ENCODE measurements at regions not wholly inside any gene's neighbourhood (a gene's known extent, or its start where the extent isn't known, plus 50 kb on each side); places are given as distances from the start of the nearest gene placed in this dataset.

DNA sequence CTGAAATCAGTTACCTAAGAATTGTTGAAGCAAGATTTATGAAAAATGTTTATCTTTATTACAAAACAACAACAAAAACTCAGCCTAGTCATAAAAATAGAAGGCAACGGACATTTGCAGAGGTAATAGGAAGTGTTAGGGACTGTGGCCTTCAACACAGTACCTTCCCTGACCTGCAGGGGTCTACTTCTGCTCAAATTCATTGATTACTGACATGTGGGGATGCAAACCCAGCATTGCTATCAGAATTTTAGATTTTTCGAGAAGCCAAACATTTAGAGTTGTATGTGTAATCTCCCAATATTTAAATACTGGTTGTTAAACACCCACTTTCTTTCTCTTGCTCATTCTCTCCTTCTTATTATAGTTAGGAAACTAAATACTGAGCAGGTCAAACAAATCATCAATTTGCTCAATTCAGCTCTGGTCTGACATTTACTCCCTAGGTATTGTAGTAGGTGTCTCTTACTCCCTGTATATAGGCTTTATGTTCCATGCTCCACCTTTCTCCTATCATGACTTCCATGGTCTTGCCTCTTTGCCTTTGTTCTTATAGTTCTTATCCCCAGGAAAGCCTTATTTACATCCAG lies 198.5 kb downstream of the UBE2E3 start:
- no peaks in the 10 kb centered on the region for H3K36me3 ChIP-seq
- H3K9me3 ChIP-seq: no peaks in the 10 kb centered on the region
- DNase-seq: no peak
- H3K4me1 ChIP-seq: peaks cover 0 to 2% (median 0%) of the 10 kb centered on the region in 12 donors
- ATAC-seq: no peak
- no peak overlapping the region for H3K4me3 ChIP-seq
- TF ChIP-seq, protein P1, sequence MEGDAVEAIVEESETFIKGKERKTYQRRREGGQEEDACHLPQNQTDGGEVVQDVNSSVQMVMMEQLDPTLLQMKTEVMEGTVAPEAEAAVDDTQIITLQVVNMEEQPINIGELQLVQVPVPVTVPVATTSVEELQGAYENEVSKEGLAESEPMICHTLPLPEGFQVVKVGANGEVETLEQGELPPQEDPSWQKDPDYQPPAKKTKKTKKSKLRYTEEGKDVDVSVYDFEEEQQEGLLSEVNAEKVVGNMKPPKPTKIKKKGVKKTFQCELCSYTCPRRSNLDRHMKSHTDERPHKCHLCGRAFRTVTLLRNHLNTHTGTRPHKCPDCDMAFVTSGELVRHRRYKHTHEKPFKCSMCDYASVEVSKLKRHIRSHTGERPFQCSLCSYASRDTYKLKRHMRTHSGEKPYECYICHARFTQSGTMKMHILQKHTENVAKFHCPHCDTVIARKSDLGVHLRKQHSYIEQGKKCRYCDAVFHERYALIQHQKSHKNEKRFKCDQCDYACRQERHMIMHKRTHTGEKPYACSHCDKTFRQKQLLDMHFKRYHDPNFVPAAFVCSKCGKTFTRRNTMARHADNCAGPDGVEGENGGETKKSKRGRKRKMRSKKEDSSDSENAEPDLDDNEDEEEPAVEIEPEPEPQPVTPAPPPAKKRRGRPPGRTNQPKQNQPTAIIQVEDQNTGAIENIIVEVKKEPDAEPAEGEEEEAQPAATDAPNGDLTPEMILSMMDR (IDR thresholded peaks at IDR 0.05): peak in 4 of 12 donors; percentile 9 to 28 (median 22)
- TF ChIP-seq POLR2A (IDR thresholded peaks at IDR 0.05): no peak
- no peaks in the 10 kb centered on the region for H3K27me3 ChIP-seq
- intact Hi-C loops (cut with DNase I): no loop called here
- no peak overlapping the region for H3K27ac ChIP-seq
- 59 to 65% (median 63%) methylated on average over 2 of the region's 2 CpGs for whole genome bisulfite sequencing, 4 donors

DNA sequence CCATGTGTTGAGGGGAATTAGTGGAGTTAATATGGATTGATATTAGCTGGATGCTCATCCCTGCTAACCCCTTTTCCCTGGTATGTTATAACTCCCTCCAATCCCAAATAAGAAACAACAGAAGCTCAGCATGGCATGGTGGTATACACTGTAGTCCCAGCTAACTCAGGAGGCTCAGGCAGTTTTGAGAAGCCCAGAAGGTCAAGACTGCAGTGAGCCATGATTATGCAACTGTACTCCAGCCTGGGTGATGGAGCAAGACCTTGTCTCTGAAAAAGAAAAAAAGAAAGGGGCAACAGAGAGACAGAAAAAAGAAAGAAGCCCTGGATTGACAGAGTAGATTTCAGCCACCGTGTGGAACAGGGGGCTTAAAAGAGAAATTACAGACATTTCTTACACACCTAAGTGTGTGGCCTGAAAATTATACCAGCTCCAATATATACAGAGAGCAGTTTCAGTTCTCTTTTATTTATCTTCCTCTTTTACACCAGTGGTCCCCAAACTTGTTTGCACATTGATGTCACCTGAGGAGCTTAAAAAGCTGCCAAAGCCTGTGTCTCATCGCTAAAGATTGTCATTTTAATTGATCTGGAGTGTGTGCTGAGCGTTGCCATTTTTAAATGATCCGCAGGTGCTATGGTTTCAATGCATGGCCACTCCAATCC lies 203.6 kb downstream of the UBE2E3 start:
- DNase-seq: no peak
- Histone ChIP-seq H3K9me3 (no peaks in the 10 kb centered on the region), H3K36me3 (no peaks in the 10 kb centered on the region), H3K4me3 (no peak overlapping the region), H3K27me3 (no peaks in the 10 kb centered on the region), H3K27ac (no peak overlapping the region), H3K4me1 (peaks cover 0 to 19% (median 0%) of the 10 kb centered on the region in 12 donors)
- no peak for ATAC-seq
- intact Hi-C loops (cut with DNase I): no loop called here
- 72 to 78% (median 74%) methylated on average over 4 of the region's 4 CpGs for WGBS, 4 donors
- TF ChIP-seq, protein P1 (IDR thresholded peaks at IDR 0.05): no peak
- no peak for TF ChIP-seq POLR2A (IDR thresholded peaks at IDR 0.05)

DNA sequence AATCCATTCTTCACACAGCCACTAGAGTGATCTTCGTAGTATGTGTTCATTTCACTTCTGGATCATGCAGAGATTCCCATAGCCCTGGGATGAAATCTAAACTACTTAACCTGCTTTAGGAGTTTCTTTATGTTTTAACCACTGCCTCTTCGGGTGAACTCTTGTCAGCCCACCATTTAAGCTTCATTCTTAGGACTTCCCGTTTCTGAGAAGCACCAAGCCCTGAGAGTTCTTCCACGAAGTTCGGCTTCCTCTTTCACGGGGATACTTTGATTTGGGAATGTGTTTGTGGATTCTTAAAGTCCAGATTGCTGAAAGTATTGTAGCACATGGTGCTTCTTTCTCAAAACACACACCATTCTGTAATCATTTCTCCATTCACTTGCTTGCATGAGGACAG lies 205.0 kb downstream of the UBE2E3 start:
- no peaks in the 10 kb centered on the region for H3K27me3 ChIP-seq
- 79 to 88% (median 81%) methylated on average over 6 of the region's 6 CpGs for WGBS, 4 donors
- H3K36me3 ChIP-seq: no peaks in the 10 kb centered on the region
- no peaks in the 10 kb centered on the region for H3K9me3 ChIP-seq
- no peak for ATAC-seq
- no peak overlapping the region for H3K27ac ChIP-seq
- peaks cover 0 to 19% (median 0%) of the 10 kb centered on the region in 12 donors for H3K4me1 ChIP-seq
- intact Hi-C loops (cut with DNase I): no loop called here
- TF ChIP-seq POLR2A (IDR thresholded peaks at IDR 0.05): no peak
- no peak for DNase-seq
- no peak overlapping the region for H3K4me3 ChIP-seq

DNA sequence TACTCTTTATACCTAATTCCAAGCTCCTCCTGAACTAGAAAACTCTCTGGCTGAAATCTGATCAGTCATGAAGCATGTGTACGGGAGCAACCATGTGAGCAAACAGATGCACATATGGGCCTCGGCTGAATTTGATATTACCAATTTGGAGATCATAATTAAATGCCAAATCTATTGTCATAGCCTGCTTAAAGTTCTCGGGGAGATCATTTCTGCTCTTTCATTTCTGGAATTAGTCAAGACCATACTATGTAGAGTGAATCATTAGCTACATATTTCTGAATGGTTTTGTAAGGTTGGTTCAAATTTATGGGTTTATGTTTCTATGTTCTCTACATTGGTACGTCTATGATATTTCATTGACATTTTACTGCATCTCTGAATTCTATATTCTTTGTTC lies 205.5 kb downstream of the UBE2E3 start:
- Histone ChIP-seq H3K36me3 (no peaks in the 10 kb centered on the region), H3K4me1 (peaks cover 0 to 19% (median 0%) of the 10 kb centered on the region in 12 donors), H3K4me3 (no peak overlapping the region), H3K27me3 (no peaks in the 10 kb centered on the region), H3K27ac (no peak overlapping the region), H3K9me3 (no peaks in the 10 kb centered on the region)
- ATAC-seq: no peak
- intact Hi-C loops (cut with DNase I): no loop called here
- DNase-seq: no peak
- WGBS, 4 donors: 84 to 88% (median 86%) methylated on average over 4 of the region's 4 CpGs
- no peak for TF ChIP-seq POLR2A (IDR thresholded peaks at IDR 0.05)
- TF ChIP-seq, protein P1 (IDR thresholded peaks at IDR 0.05): no peak

All from heart left ventricle (tissue), 16 donors.